B cell (primary cell): ENCODE measurements at regions not wholly inside any gene's neighbourhood (a gene's known extent, or its start where the extent isn't known, plus 50 kb on each side); places are given as distances from the start of the nearest gene placed in this dataset.

Experiments used
- ATAC-seq: fragments of 200-7000 bp; cut with Tn5 transposase; one replicate; pipeline ENCODE4 v1.10.0; 2021; ENCODE audit warnings: low read depth, mild to moderate bottlenecking, moderate number of reproducible peaks, moderate library complexity
- CTCF ChIA-PET: fragments of 350-600 bp; sonication (Branson Sonifier 250); formaldehyde crosslinking; loops from one replicate; lab custom pipeline; 2021; ENCODE audit warnings: antibody characterized with exemption, inconsistent platforms; lab: Charles Lee
- POLR2A ChIA-PET: fragments of 350-600 bp; sonication (Branson Sonifier 250); formaldehyde crosslinking; loops from one replicate; lab custom pipeline; 2021; ENCODE audit warnings: antibody characterized with exemption; lab: Charles Lee
- DNase-seq: peaks from one replicate; pipeline ENCODE4 v3.0.0; 2013
- H2AFZ ChIP-seq: 2 replicates; pipeline ENCODE4 v1.6.1; 2012; ENCODE audit warnings: mild to moderate bottlenecking, low read depth, low read length; ENCODE audit not compliant: insufficient read depth, poor library complexity, severe bottlenecking
- H3K27ac ChIP-seq, 2 donors: 1 replicate in 1 of 2; 2 replicates in 1 of 2; pipeline ENCODE4 v1.5.1; 2012 to 2013; ENCODE audit warnings: low read length in 2 of 2, mild to moderate bottlenecking in 2 of 2, moderate library complexity in 1 of 2
- H3K27me3 ChIP-seq, 4 experiments: fragments of 200-600 bp in 1 of 4; sonication (generic) in 1 of 4; replicated peaks in 1 of 4; 1 replicate in 2 of 4; 2 replicates in 2 of 4; pipeline versions ENCODE4 v1.6.1 to v1.7.0; 2013 to 2016; ENCODE audit warnings: low read length in 3 of 4, mild to moderate bottlenecking in 2 of 4, mixed read lengths in 1 of 4, moderate library complexity in 1 of 4; ENCODE audit not compliant: insufficient read depth in 4 of 4, control insufficient read depth in 3 of 4; ENCODE audit errors: control extremely low read depth in 1 of 4
- H3K36me3 ChIP-seq, 2 experiments: replicated peaks in 1 of 2; 1 replicate in 1 of 2; 2 replicates in 1 of 2; pipeline versions ENCODE4 v1.6.1 to v1.7.1; 2013; ENCODE audit warnings: low read length in 1 of 2; ENCODE audit not compliant: insufficient read depth in 2 of 2, control insufficient read depth in 1 of 2; ENCODE audit errors: control extremely low read depth in 1 of 2, extremely low read depth in 1 of 2
- H3K4me1 ChIP-seq, 2 donors: fragments of 200-600 bp in 1 of 2; sonication (generic) in 1 of 2; 1 replicate in 1 of 2; 2 replicates in 1 of 2; pipeline versions ENCODE4 v1.5.1 to v1.6.1; 2013 to 2017; ENCODE audit warnings: low read length in 2 of 2; ENCODE audit not compliant: control insufficient read depth in 2 of 2, insufficient read depth in 2 of 2
- H3K4me2 ChIP-seq: replicated peaks from 2 replicates; pipeline ENCODE3; 2012; ENCODE audit warnings: mild to moderate bottlenecking, low read depth, low read length; ENCODE audit not compliant: poor library complexity, severe bottlenecking
- H3K4me3 ChIP-seq, 5 experiments: fragments of 200-600 bp in 1 of 5; sonication (generic) in 1 of 5; 1 replicate in 3 of 5; 2 replicates in 2 of 5; pipeline versions ENCODE4 v1.5.1 to v1.7.0; 2011 to 2016; ENCODE audit warnings: low read length in 4 of 5, mild to moderate bottlenecking in 4 of 5, low read depth in 2 of 5, control low read depth in 1 of 5, moderate library complexity in 1 of 5; ENCODE audit not compliant: insufficient read depth in 1 of 5; ENCODE audit errors: control extremely low read depth in 1 of 5, extremely low read depth in 1 of 5
- H3K79me2 ChIP-seq: fragments of 200-600 bp; sonication (generic); one replicate; pipeline ENCODE4 v1.6.0; 2016; ENCODE audit warnings: low read length; ENCODE audit not compliant: control insufficient read depth, insufficient read depth
- H3K9ac ChIP-seq: fragments of 200-600 bp; sonication (generic); 2 replicates; pipeline ENCODE4 v1.6.1; 2017; ENCODE audit warnings: mild to moderate bottlenecking, low read length, moderate library complexity
- H3K9me3 ChIP-seq, 3 donors: one replicate each; pipeline versions ENCODE4 v1.6.1 to v1.7.1; 2013; ENCODE audit warnings: low read length in 2 of 3; ENCODE audit not compliant: control insufficient read depth in 2 of 3, insufficient read depth in 1 of 3; ENCODE audit errors: control extremely low read depth in 1 of 3
- H4K20me1 ChIP-seq: 2 replicates; pipeline ENCODE4 v1.6.0; 2012; ENCODE audit warnings: mild to moderate bottlenecking, low read length; ENCODE audit not compliant: insufficient read depth, control insufficient read depth, poor library complexity, severe bottlenecking
- H3K27ac Mint-ChIP-seq: one replicate; pipeline ENCODE4 v1.8.0; 2021; ENCODE audit warnings: mixed read lengths
- H3K27me3 Mint-ChIP-seq: one replicate; pipeline ENCODE4 v1.8.0; 2021; ENCODE audit warnings: mixed read lengths
- H3K4me1 Mint-ChIP-seq: one replicate; pipeline ENCODE4 v1.8.0; 2021; ENCODE audit warnings: mixed read lengths
- H3K4me3 Mint-ChIP-seq: one replicate; pipeline ENCODE4 v1.8.0; 2021; ENCODE audit warnings: mixed read lengths
- H3K9me3 Mint-ChIP-seq: one replicate; pipeline ENCODE4 v1.8.0; 2022; ENCODE audit warnings: mixed read lengths; ENCODE audit not compliant: insufficient read depth
- CTCF ChIP-seq: fragments of 200-600 bp; IDR thresholded peaks from one replicate; pipeline ENCODE4 v1.8.0; 2022; ENCODE audit warnings: antibody characterized with exemption, mild to moderate bottlenecking
- EZH2 ChIP-seq: IDR thresholded peaks from 2 replicates; pipeline ENCODE4 v1.6.1; 2012; ENCODE audit warnings: borderline replicate concordance, low read depth, mild to moderate bottlenecking, moderate library complexity, low read length; ENCODE audit not compliant: insufficient read depth, poor library complexity, severe bottlenecking
- WGBS: methylation state at CpG from one replicate; pipeline ENCODE4 v1.1.5; 2013; ENCODE audit warnings: missing lambda C conversion rate; ENCODE audit not compliant: insufficient coverage; 5-methylcytosine and 5-hydroxymethylcytosine counted together
- intact Hi-C: fragments of 100-400 bp; cut with micrococcal nuclease; formaldehyde crosslinking; loops from one replicate; pipeline ENCODE4 v1.10.0; 2022

DNA sequence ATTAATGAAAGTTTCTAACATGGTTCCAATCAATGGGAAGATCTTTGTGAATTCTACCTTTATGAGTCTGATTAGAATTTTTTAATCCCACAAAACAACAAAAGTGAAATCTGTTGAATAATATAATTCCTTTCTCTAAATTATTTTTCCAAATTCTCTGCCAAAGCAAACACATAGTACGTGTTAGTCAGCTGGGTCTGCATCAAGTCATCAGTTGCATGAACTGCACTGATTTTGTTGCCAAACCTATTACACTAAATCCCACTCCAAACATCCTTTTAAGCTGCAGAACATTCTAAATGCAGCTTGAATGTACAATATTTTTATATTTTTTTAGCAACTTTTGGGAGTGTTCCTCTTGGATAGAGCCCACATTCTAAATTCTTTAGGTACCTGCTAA, 199.0 kb upstream of the HSF2 start:
- Histone ChIP-seq H3K79me2 (no peaks in the 10 kb centered on the region), H3K27ac (no peak overlapping the region), H3K9me3 (no peaks in the 10 kb centered on the region), H4K20me1 (no peaks in the 10 kb centered on the region), H3K36me3 (no peaks in the 10 kb centered on the region), H3K9ac (no peak overlapping the region), H2AFZ (no peak overlapping the region), H3K4me3 (no peak overlapping the region), H3K27me3 (no peaks in the 10 kb centered on the region), H3K4me1 (no peaks in the 10 kb centered on the region), H3K4me2 (no peak overlapping the region)
- H3K4me3 Mint-ChIP-seq = no peak overlapping the region
- no peak for DNase-seq
- peaks cover 2% of the 10 kb centered on the region for H3K9me3 Mint-ChIP-seq
- POLR2A ChIA-PET = no interaction called here
- H3K27me3 Mint-ChIP-seq = no peaks in the 10 kb centered on the region
- H3K4me1 Mint-ChIP-seq = no peaks in the 10 kb centered on the region
- 100% methylated on average over 1 of the region's 1 CpG for WGBS
- no peak overlapping the region for H3K27ac Mint-ChIP-seq
- CTCF ChIA-PET = no interaction called here
- no peak for TF ChIP-seq CTCF
- intact Hi-C loops = no loop called here
- no peak for ATAC-seq

GRCh38 chr6:122202576-122203137, 196.8 kb upstream of the HSF2 start:
- no peaks in the 10 kb centered on the region for H3K4me1 ChIP-seq
- H4K20me1 ChIP-seq = no peaks in the 10 kb centered on the region
- H3K27me3 ChIP-seq = no peaks in the 10 kb centered on the region
- H3K4me3 ChIP-seq = no peak overlapping the region
- Mint-ChIP-seq H3K4me1 (no peaks in the 10 kb centered on the region), H3K27ac (no peak overlapping the region), H3K27me3 (no peaks in the 10 kb centered on the region), H3K4me3 (no peak overlapping the region), H3K9me3 (peaks cover 2% of the 10 kb centered on the region)
- ATAC-seq (no peak), DNase-seq (no peak)
- 90% methylated on average over 4 of the region's 8 CpGs for WGBS
- H3K27ac ChIP-seq = no peak overlapping the region
- CTCF ChIA-PET = interaction anchor here (0.5 kb wide), 1 partner anchor 84 kb away, joined by 3 read pairs; no protein-coding TSS in a partner anchor
- no peaks in the 10 kb centered on the region for H3K9me3 ChIP-seq
- H3K36me3 ChIP-seq = no peaks in the 10 kb centered on the region
- intact Hi-C loops = no loop called here
- POLR2A ChIA-PET = no interaction called here
- no peaks in the 10 kb centered on the region for H3K79me2 ChIP-seq
- H3K4me2 ChIP-seq = no peak overlapping the region
- no peak overlapping the region for H2AFZ ChIP-seq
- TF ChIP-seq EZH2 (no peak), CTCF (no peak)
- H3K9ac ChIP-seq = no peak overlapping the region
